Body of pancreas (tissue), 4 donors: ENCODE measurements at regions not wholly inside any gene's neighbourhood (a gene's known extent, or its start where the extent isn't known, plus 50 kb on each side); places are given as distances from the start of the nearest gene placed in this dataset.

Experiments used
- ATAC-seq: fragments of 150-250 bp; one replicate; pipeline ENCODE4 v1.9.1; 2016
- DNase-seq, 4 donors: peaks; one replicate each; pipeline ENCODE4 v3.0.0-alpha.2; 2019
- H3K27ac ChIP-seq, 4 donors: fragments of 200-600 bp; sonication (generic); 1 replicate in 3 of 4; 2 replicates in 1 of 4; pipeline versions ENCODE4 v1.5.1 to v1.6.1; 2016 to 2019; ENCODE audit warnings: mild to moderate bottlenecking in 1 of 4, mixed read lengths in 1 of 4, moderate library complexity in 1 of 4
- H3K27me3 ChIP-seq, 2 donors: fragments of 200-600 bp; sonication (generic); one replicate each; pipeline ENCODE4 v1.6.0; 2016; ENCODE audit warnings: mild to moderate bottlenecking in 1 of 2
- H3K36me3 ChIP-seq, 2 donors: fragments of 200-600 bp; sonication (generic); replicated peaks in 1 of 2; 2 replicates each; pipeline ENCODE4 v1.5.1; 2016; ENCODE audit warnings: low read depth in 2 of 2; ENCODE audit not compliant: insufficient read depth in 1 of 2
- H3K4me1 ChIP-seq: fragments of 200-600 bp; sonication (generic); one replicate; pipeline ENCODE4 v1.6.0; 2016
- H3K4me3 ChIP-seq, 2 donors: fragments of 200-600 bp; sonication (generic); 1 replicate in 1 of 2; 2 replicates in 1 of 2; pipeline ENCODE4 v1.5.1; 2016 to 2019
- H3K9me3 ChIP-seq, 3 donors: fragments of 200-600 bp; sonication (generic); 1 replicate in 2 of 3; 2 replicates in 1 of 3; pipeline ENCODE4 v1.5.1; 2016
- POLR2A ChIP-seq, 3 donors: fragments of 450-650 bp; IDR thresholded peaks; one replicate each; pipeline ENCODE4 v1.6.1; 2016; ENCODE audit warnings: antibody characterized with exemption in 3 of 3, mild to moderate bottlenecking in 2 of 3
- WGBS, 2 donors: methylation state at CpG; one replicate each; pipeline ENCODE4 v1.1.5; 2017; 5-methylcytosine and 5-hydroxymethylcytosine counted together
- intact Hi-C: fragments of 100-400 bp; cut with DNase I; formaldehyde crosslinking; loops from one replicate; pipeline ENCODE4 v1.15.1; 2023
- TF ChIP-seq, protein P1 (sequence below), 7 experiments: fragments of 450-650 bp in 4 of 7; fragments of 200-600 bp in 3 of 7; sonication (generic) in 3 of 7; IDR thresholded peaks; one replicate each; pipeline ENCODE4 v1.5.1; 2016 to 2019; ENCODE audit warnings: antibody characterized with exemption in 7 of 7

DNA sequence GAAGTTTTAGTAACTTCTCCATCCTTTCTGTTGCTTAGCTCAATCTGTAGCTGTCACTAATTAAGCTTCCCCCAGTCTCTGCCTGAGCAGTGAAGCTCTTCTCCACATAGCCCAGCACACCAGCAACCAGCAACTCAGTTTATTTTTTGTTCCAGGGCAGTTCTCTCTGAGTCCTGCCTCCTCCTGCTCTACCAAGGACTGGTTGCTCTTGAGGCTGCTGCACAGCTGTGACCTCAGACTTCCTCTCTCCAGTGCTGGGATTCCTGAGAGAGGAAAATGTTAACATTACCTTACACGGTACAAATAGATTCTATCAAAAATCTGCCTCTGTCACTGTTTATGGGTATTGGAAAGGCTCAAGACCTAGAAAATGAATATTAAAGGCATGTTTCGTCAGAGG lies 294.7 kb downstream of the OXSM start:
- TF ChIP-seq POLR2A (IDR thresholded peaks at IDR 0.05) = no peak
- TF ChIP-seq, protein P1, sequence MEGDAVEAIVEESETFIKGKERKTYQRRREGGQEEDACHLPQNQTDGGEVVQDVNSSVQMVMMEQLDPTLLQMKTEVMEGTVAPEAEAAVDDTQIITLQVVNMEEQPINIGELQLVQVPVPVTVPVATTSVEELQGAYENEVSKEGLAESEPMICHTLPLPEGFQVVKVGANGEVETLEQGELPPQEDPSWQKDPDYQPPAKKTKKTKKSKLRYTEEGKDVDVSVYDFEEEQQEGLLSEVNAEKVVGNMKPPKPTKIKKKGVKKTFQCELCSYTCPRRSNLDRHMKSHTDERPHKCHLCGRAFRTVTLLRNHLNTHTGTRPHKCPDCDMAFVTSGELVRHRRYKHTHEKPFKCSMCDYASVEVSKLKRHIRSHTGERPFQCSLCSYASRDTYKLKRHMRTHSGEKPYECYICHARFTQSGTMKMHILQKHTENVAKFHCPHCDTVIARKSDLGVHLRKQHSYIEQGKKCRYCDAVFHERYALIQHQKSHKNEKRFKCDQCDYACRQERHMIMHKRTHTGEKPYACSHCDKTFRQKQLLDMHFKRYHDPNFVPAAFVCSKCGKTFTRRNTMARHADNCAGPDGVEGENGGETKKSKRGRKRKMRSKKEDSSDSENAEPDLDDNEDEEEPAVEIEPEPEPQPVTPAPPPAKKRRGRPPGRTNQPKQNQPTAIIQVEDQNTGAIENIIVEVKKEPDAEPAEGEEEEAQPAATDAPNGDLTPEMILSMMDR (IDR thresholded peaks at IDR 0.05) = no peak
- intact Hi-C loops = no loop called here
- ATAC-seq (no peak), DNase-seq (no peak)
- no peak overlapping the region for H3K27ac ChIP-seq
- H3K9me3 ChIP-seq = peaks cover 0 to 4% (median 0%) of the 10 kb centered on the region in 3 donors
- no peaks in the 10 kb centered on the region for H3K4me1 ChIP-seq
- H3K36me3 ChIP-seq = no peaks in the 10 kb centered on the region
- H3K27me3 ChIP-seq = no peaks in the 10 kb centered on the region
- 43 to 61% methylated on average over 2 of the region's 2 CpGs for WGBS, 2 donors
- H3K4me3 ChIP-seq = no peak overlapping the region

- no peak for ATAC-seq
- WGBS, 2 donors = 59 to 65% methylated on average over 3 of the region's 3 CpGs
- no peaks in the 10 kb centered on the region for H3K36me3 ChIP-seq
- peaks cover 0 to 4% (median 0%) of the 10 kb centered on the region in 3 donors for H3K9me3 ChIP-seq
- intact Hi-C loops = no loop called here
- H3K27ac ChIP-seq = no peak overlapping the region
- no peak overlapping the region for H3K4me3 ChIP-seq
- no peaks in the 10 kb centered on the region for H3K27me3 ChIP-seq
- DNase-seq = no peak
- TF ChIP-seq, protein P1 (IDR thresholded peaks at IDR 0.05) = no peak
- TF ChIP-seq POLR2A (IDR thresholded peaks at IDR 0.05) = no peak
- no peaks in the 10 kb centered on the region for H3K4me1 ChIP-seq
Measured at GRCh38 chr3:26087751-26088150, 297.9 kb downstream of the OXSM start.

- DNase-seq = no peak
Measured at GRCh38 chr3:26089249-26089648, 299.4 kb downstream of the OXSM start.

GRCh38 chr3:26090589-26090988 lies 300.7 kb downstream of the OXSM start:
- no peak for TF ChIP-seq POLR2A (IDR thresholded peaks at IDR 0.05)
- TF ChIP-seq, protein P1 (IDR thresholded peaks at IDR 0.05) = no peak
- WGBS, 2 donors = 73 to 86% methylated on average over 2 of the region's 2 CpGs
- intact Hi-C loops = no loop called here

More at GRCh38 chr3:26089249-26089648, 299.4 kb downstream of the OXSM start:
- Histone ChIP-seq H3K36me3 (no peaks in the 10 kb centered on the region), H3K27ac (no peak overlapping the region), H3K27me3 (no peaks in the 10 kb centered on the region), H3K9me3 (peaks cover 0 to 4% (median 0%) of the 10 kb centered on the region in 3 donors), H3K4me1 (no peaks in the 10 kb centered on the region), H3K4me3 (no peak overlapping the region)
- intact Hi-C loops = no loop called here
- no peak for ATAC-seq
- 12 to 30% methylated on average over 1 of the region's 1 CpG for WGBS, 2 donors
- TF ChIP-seq, protein P1 (IDR thresholded peaks at IDR 0.05) = no peak
- no peak for TF ChIP-seq POLR2A (IDR thresholded peaks at IDR 0.05)

GRCh38 chr3:26091096-26091495 lies 301.2 kb downstream of the OXSM start:
- Histone ChIP-seq H3K4me3 (no peak overlapping the region), H3K36me3 (no peaks in the 10 kb centered on the region), H3K9me3 (peaks cover 0 to 4% (median 0%) of the 10 kb centered on the region in 3 donors), H3K27me3 (no peaks in the 10 kb centered on the region), H3K4me1 (no peaks in the 10 kb centered on the region), H3K27ac (no peak overlapping the region)
- no peak for DNase-seq
- no peak for TF ChIP-seq POLR2A (IDR thresholded peaks at IDR 0.05)
- TF ChIP-seq, protein P1 (IDR thresholded peaks at IDR 0.05) = no peak
- no peak for ATAC-seq
- intact Hi-C loops = no loop called here

More at GRCh38 chr3:26090589-26090988, 300.7 kb downstream of the OXSM start:
- no peaks in the 10 kb centered on the region for H3K27me3 ChIP-seq
- no peaks in the 10 kb centered on the region for H3K36me3 ChIP-seq
- no peak overlapping the region for H3K27ac ChIP-seq
- no peaks in the 10 kb centered on the region for H3K4me1 ChIP-seq
- no peak overlapping the region for H3K4me3 ChIP-seq
- peaks cover 0 to 4% (median 0%) of the 10 kb centered on the region in 3 donors for H3K9me3 ChIP-seq
- ATAC-seq (no peak), DNase-seq (no peak)
